ENCODE measurements at regions not wholly inside any gene's neighbourhood (a gene's known extent, or its start where the extent isn't known, plus 50 kb on each side); places are given as distances from the start of the nearest gene placed in this dataset.
"Not testable (repeated sequence)": the region's sequence is repeated elsewhere in the genome, so short reads cannot be mapped to it uniquely, and the experiment has no call there.

- TF ChIP-seq CTCF (IDR thresholded peaks at IDR 0.05; ENCODE audit: low read depth, low read length, missing input control); ZBTB33 (IDR thresholded peaks at IDR 0.05); SP1 (IDR thresholded peaks at IDR 0.05); RAD21 (IDR thresholded peaks at IDR 0.05); JUND (IDR thresholded peaks at IDR 0.05); MAX (IDR thresholded peaks at IDR 0.05); HNF4G (IDR thresholded peaks at IDR 0.05); RXRA (IDR thresholded peaks at IDR 0.05); TAF1 (conservative IDR thresholded peaks at IDR 0.05); YY1 (IDR thresholded peaks at IDR 0.05); GABPA (IDR thresholded peaks at IDR 0.05 in 1 of 2, conservative IDR thresholded peaks at IDR 0.05 in 1 of 2); EGR1 (IDR thresholded peaks at IDR 0.05; ENCODE audit: low read depth in 2 of 2): not testable (repeated sequence)
- TF ChIP-seq, protein P1, sequence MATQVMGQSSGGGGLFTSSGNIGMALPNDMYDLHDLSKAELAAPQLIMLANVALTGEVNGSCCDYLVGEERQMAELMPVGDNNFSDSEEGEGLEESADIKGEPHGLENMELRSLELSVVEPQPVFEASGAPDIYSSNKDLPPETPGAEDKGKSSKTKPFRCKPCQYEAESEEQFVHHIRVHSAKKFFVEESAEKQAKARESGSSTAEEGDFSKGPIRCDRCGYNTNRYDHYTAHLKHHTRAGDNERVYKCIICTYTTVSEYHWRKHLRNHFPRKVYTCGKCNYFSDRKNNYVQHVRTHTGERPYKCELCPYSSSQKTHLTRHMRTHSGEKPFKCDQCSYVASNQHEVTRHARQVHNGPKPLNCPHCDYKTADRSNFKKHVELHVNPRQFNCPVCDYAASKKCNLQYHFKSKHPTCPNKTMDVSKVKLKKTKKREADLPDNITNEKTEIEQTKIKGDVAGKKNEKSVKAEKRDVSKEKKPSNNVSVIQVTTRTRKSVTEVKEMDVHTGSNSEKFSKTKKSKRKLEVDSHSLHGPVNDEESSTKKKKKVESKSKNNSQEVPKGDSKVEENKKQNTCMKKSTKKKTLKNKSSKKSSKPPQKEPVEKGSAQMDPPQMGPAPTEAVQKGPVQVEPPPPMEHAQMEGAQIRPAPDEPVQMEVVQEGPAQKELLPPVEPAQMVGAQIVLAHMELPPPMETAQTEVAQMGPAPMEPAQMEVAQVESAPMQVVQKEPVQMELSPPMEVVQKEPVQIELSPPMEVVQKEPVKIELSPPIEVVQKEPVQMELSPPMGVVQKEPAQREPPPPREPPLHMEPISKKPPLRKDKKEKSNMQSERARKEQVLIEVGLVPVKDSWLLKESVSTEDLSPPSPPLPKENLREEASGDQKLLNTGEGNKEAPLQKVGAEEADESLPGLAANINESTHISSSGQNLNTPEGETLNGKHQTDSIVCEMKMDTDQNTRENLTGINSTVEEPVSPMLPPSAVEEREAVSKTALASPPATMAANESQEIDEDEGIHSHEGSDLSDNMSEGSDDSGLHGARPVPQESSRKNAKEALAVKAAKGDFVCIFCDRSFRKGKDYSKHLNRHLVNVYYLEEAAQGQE (IDR thresholded peaks at IDR 0.05): not testable (repeated sequence)
Observed at GRCh38 chr4:111076299-111076698, 453.4 kb upstream of the PITX2 start.

Data from liver (tissue), 3 donors.